BLaER1 (cell line): ENCODE measurements at regions not wholly inside any gene's neighbourhood (a gene's known extent, or its start where the extent isn't known, plus 50 kb on each side); places are given as distances from the start of the nearest gene placed in this dataset.
"Not testable (repeated sequence)": the region's sequence is repeated elsewhere in the genome, so short reads cannot be mapped to it uniquely, and the experiment has no call there.

Source experiments
- H3K27ac ChIP-seq: shearing (Covaris generic); formaldehyde crosslinking; 2 replicates; pipeline ENCODE4 v1.8.1; 2022
- H3K27me3 ChIP-seq: shearing (Covaris generic); formaldehyde crosslinking; 2 replicates; pipeline ENCODE4 v1.8.1; 2022
- H3K36me3 ChIP-seq: shearing (Covaris generic); formaldehyde crosslinking; 2 replicates; pipeline ENCODE4 v1.8.1; 2022
- H3K4me1 ChIP-seq: shearing (Covaris generic); formaldehyde crosslinking; 2 replicates; pipeline ENCODE4 v1.8.1; 2022
- H3K4me2 ChIP-seq: shearing (Covaris generic); formaldehyde crosslinking; 2 replicates; pipeline ENCODE4 v1.8.1; 2022
- H3K4me3 ChIP-seq: shearing (Covaris generic); formaldehyde crosslinking; 2 replicates; pipeline ENCODE4 v1.8.1; 2022
- H3K9ac ChIP-seq: shearing (Covaris generic); formaldehyde crosslinking; 2 replicates; pipeline ENCODE4 v1.8.1; 2022
- H3K9me3 ChIP-seq: shearing (Covaris generic); formaldehyde crosslinking; 2 replicates; pipeline ENCODE4 v1.8.1; 2022
- H4K20me1 ChIP-seq: shearing (Covaris generic); formaldehyde crosslinking; 2 replicates; pipeline ENCODE4 v1.8.1; 2022

- H4K20me1 ChIP-seq, H3K9me3 ChIP-seq, H3K4me1 ChIP-seq, H3K27me3 ChIP-seq, H3K27ac ChIP-seq, H3K36me3 ChIP-seq: not testable (repeated sequence)
- Histone ChIP-seq H3K4me3 (peak overlapping the region; percentile 65), H3K9ac (peak overlapping the region; percentile 69; the same call in 1 of the 2 replicates), H3K4me2 (peak overlapping the region; percentile 75)
Measured at GRCh38 chr15:32536507-32537172, 56.6 kb upstream of the GOLGA8N start.

- H3K4me2 ChIP-seq, H4K20me1 ChIP-seq, H3K27me3 ChIP-seq, H3K9me3 ChIP-seq, H3K27ac ChIP-seq, H3K4me1 ChIP-seq, H3K36me3 ChIP-seq, H3K4me3 ChIP-seq, H3K9ac ChIP-seq: not testable (repeated sequence)
Measured at GRCh38 chr15:32536057-32536493, 57.2 kb upstream of the GOLGA8N start.

- H3K4me3 ChIP-seq, H3K36me3 ChIP-seq, H3K4me2 ChIP-seq, H3K9ac ChIP-seq, H3K9me3 ChIP-seq, H3K27ac ChIP-seq, H3K27me3 ChIP-seq, H3K4me1 ChIP-seq, H4K20me1 ChIP-seq: not testable (repeated sequence)
Measured at GRCh38 chr15:32535150-32535898, 57.9 kb upstream of the GOLGA8N start.

GRCh38 chr15:32522900-32523299, 67.5 kb upstream of the GOLGA8O start:
- not testable (repeated sequence) for H3K4me2 ChIP-seq, H3K27me3 ChIP-seq, H3K9me3 ChIP-seq, H3K9ac ChIP-seq, H4K20me1 ChIP-seq, H3K4me3 ChIP-seq, H3K27ac ChIP-seq, H3K4me1 ChIP-seq
- peaks cover 17% of the 10 kb centered on the region for H3K36me3 ChIP-seq

GRCh38 chr15:32522421-32522820, 67.0 kb upstream of the GOLGA8O start:
- not testable (repeated sequence) for H3K4me1 ChIP-seq, H3K4me2 ChIP-seq, H3K4me3 ChIP-seq, H3K27ac ChIP-seq, H3K27me3 ChIP-seq, H3K9ac ChIP-seq, H4K20me1 ChIP-seq, H3K9me3 ChIP-seq
- H3K36me3 ChIP-seq, result peaks cover 18% of the 10 kb centered on the region

GRCh38 chr15:32518976-32519375, 63.5 kb upstream of the GOLGA8O start:
- H3K4me2 ChIP-seq, H3K9me3 ChIP-seq, H3K4me1 ChIP-seq, H4K20me1 ChIP-seq, H3K27me3 ChIP-seq, H3K4me3 ChIP-seq, H3K27ac ChIP-seq, H3K9ac ChIP-seq: not testable (repeated sequence)
- H3K36me3 ChIP-seq, result peaks cover 18% of the 10 kb centered on the region

GRCh38 chr15:32518013-32518412, 62.6 kb upstream of the GOLGA8O start:
- H3K9ac ChIP-seq, H4K20me1 ChIP-seq, H3K27ac ChIP-seq, H3K27me3 ChIP-seq, H3K9me3 ChIP-seq, H3K4me3 ChIP-seq, H3K4me1 ChIP-seq, H3K4me2 ChIP-seq: not testable (repeated sequence)
- peaks cover 18% of the 10 kb centered on the region for H3K36me3 ChIP-seq

- H3K9me3 ChIP-seq, H3K9ac ChIP-seq, H3K4me3 ChIP-seq, H3K27me3 ChIP-seq, H3K4me2 ChIP-seq, H4K20me1 ChIP-seq, H3K4me1 ChIP-seq, H3K27ac ChIP-seq: not testable (repeated sequence)
- H3K36me3 ChIP-seq, result peaks cover 14% of the 10 kb centered on the region
Measured at GRCh38 chr15:32516954-32517353, 61.5 kb upstream of the GOLGA8O start.

- not testable (repeated sequence) for H3K36me3 ChIP-seq, H3K9me3 ChIP-seq, H3K4me3 ChIP-seq, H3K4me2 ChIP-seq, H3K27ac ChIP-seq, H4K20me1 ChIP-seq, H3K9ac ChIP-seq, H3K27me3 ChIP-seq, H3K4me1 ChIP-seq
Measured at GRCh38 chr15:32513378-32513777, 57.9 kb upstream of the GOLGA8O start.

- not testable (repeated sequence) for H3K27me3 ChIP-seq, H3K4me3 ChIP-seq, H3K36me3 ChIP-seq, H4K20me1 ChIP-seq, H3K9me3 ChIP-seq, H3K4me1 ChIP-seq, H3K27ac ChIP-seq, H3K4me2 ChIP-seq, H3K9ac ChIP-seq
Measured at GRCh38 chr15:32510027-32510426, 54.6 kb upstream of the GOLGA8O start.

GRCh38 chr15:32508081-32508480, 52.6 kb upstream of the GOLGA8O start:
- not testable (repeated sequence) for H3K4me3 ChIP-seq, H3K9me3 ChIP-seq, H3K9ac ChIP-seq, H4K20me1 ChIP-seq, H3K27ac ChIP-seq, H3K4me2 ChIP-seq, H3K27me3 ChIP-seq, H3K36me3 ChIP-seq, H3K4me1 ChIP-seq

- H3K9me3 ChIP-seq, H3K36me3 ChIP-seq, H3K4me3 ChIP-seq, H3K27me3 ChIP-seq, H3K27ac ChIP-seq, H3K4me1 ChIP-seq, H3K4me2 ChIP-seq, H4K20me1 ChIP-seq, H3K9ac ChIP-seq: not testable (repeated sequence)
Measured at GRCh38 chr15:32506787-32507186, 51.4 kb upstream of the GOLGA8O start.

GRCh38 chr15:32505633-32506032, 50.2 kb upstream of the GOLGA8O start:
- not testable (repeated sequence) for H4K20me1 ChIP-seq, H3K9me3 ChIP-seq, H3K4me1 ChIP-seq, H3K4me2 ChIP-seq, H3K36me3 ChIP-seq, H3K4me3 ChIP-seq, H3K27me3 ChIP-seq, H3K27ac ChIP-seq, H3K9ac ChIP-seq
